Gastrocnemius medialis (tissue), 4 donors: ENCODE measurements at regions not wholly inside any gene's neighbourhood (a gene's known extent, or its start where the extent isn't known, plus 50 kb on each side); places are given as distances from the start of the nearest gene placed in this dataset.

Experiments used
- POLR2A ChIP-seq, 2 donors: fragments of 450-650 bp; IDR thresholded peaks; one replicate each; pipeline ENCODE4 v1.6.1; 2017; ENCODE audit warnings: antibody characterized with exemption in 2 of 2, mild to moderate bottlenecking in 2 of 2, moderate library complexity in 2 of 2
- TF ChIP-seq, protein P1 (sequence below), 5 experiments: fragments of 450-650 bp in 3 of 5; fragments of 200-600 bp in 2 of 5; sonication (generic) in 2 of 5; IDR thresholded peaks in 4 of 5; conservative IDR thresholded peaks in 1 of 5; 1 replicate in 4 of 5; 2 replicates in 1 of 5; pipeline ENCODE4 v1.5.1; 2016 to 2019; ENCODE audit warnings: antibody characterized with exemption in 5 of 5, mild to moderate bottlenecking in 3 of 5, moderate library complexity in 3 of 5

DNA sequence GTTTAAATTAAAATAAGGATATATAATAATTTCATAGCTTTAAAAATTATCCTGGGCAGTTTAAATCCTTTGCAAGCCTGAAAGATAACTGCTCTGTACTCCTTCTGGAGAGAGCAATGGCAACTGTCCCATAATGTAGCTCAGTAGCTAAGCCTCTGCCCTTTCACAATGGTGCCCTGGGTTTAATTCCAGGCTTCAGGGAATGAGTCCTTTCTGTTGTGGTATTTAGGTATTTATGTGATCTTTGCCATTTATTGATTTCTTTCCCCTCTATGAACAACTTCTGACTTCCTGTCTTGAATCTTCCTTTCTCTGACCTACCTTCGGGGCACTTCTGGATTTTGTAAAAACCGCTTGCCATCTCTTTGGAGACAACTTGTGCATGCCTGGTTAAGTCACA, 773.2 kb downstream of the IPMK start:
- TF ChIP-seq, protein P1, sequence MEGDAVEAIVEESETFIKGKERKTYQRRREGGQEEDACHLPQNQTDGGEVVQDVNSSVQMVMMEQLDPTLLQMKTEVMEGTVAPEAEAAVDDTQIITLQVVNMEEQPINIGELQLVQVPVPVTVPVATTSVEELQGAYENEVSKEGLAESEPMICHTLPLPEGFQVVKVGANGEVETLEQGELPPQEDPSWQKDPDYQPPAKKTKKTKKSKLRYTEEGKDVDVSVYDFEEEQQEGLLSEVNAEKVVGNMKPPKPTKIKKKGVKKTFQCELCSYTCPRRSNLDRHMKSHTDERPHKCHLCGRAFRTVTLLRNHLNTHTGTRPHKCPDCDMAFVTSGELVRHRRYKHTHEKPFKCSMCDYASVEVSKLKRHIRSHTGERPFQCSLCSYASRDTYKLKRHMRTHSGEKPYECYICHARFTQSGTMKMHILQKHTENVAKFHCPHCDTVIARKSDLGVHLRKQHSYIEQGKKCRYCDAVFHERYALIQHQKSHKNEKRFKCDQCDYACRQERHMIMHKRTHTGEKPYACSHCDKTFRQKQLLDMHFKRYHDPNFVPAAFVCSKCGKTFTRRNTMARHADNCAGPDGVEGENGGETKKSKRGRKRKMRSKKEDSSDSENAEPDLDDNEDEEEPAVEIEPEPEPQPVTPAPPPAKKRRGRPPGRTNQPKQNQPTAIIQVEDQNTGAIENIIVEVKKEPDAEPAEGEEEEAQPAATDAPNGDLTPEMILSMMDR (IDR thresholded peaks at IDR 0.05 in 4 of 5, conservative IDR thresholded peaks at IDR 0.05 in 1 of 5): no peak
- no peak for TF ChIP-seq POLR2A (IDR thresholded peaks at IDR 0.05)
